ENCODE measurements at regions not wholly inside any gene's neighbourhood (a gene's known extent, or its start where the extent isn't known, plus 50 kb on each side); places are given as distances from the start of the nearest gene placed in this dataset.
A peak's percentile ranks its signal among the peaks of the same experiment; 100 is the strongest.

DNA sequence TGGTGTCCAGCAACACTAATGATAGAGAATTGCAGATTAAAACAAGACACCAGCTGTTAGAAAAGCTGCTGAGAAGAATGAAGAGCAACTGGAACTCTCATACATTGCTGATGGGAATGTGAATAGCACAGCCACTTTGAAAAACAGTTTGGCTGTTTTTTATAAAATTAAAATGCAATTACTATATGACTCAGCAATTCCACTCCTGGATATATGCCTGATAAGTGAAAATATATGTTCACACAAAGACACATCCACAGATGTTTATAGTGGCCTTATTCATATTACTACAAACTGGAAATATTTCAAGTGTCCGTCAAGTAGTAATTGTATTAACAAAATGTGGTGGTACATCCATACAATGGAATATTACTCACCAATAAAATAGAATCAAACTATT, 99.7 kb upstream of the HAO2 start:
- in situ Hi-C loops (cut with HindIII; ENCODE audit: low pct_unique_long_range_greater_than_20kb, low sequenced_read_pairs) (no loop called here), intact Hi-C loops (cut with micrococcal nuclease; ENCODE audit: unreplicated experiment) (no loop called here)
- ChIA-PET CTCF (no interaction called here), POLR2A (no interaction called here)
- no peaks in the 10 kb centered on the region for H3K36me3 ChIP-seq (ENCODE audit: control insufficient read depth, insufficient read depth, low read length)
- no peaks in the 10 kb centered on the region; the same call in 1 of the 2 replicates for H3K27me3 ChIP-seq (ENCODE audit: control insufficient read depth, insufficient read depth, low read length)
- BruUV-seq (replicated peaks): no TSS peak
- DNase-seq (ENCODE audit: low read depth, low spot score): no peak
- H3K9me3 ChIP-seq (ENCODE audit: control insufficient read depth, insufficient read depth, low read depth, low read length): no peaks in the 10 kb centered on the region
- no peaks in the 10 kb centered on the region for H3K4me1 ChIP-seq (ENCODE audit: control insufficient read depth, insufficient read depth, low read length)
- TF ChIP-seq, protein P1, sequence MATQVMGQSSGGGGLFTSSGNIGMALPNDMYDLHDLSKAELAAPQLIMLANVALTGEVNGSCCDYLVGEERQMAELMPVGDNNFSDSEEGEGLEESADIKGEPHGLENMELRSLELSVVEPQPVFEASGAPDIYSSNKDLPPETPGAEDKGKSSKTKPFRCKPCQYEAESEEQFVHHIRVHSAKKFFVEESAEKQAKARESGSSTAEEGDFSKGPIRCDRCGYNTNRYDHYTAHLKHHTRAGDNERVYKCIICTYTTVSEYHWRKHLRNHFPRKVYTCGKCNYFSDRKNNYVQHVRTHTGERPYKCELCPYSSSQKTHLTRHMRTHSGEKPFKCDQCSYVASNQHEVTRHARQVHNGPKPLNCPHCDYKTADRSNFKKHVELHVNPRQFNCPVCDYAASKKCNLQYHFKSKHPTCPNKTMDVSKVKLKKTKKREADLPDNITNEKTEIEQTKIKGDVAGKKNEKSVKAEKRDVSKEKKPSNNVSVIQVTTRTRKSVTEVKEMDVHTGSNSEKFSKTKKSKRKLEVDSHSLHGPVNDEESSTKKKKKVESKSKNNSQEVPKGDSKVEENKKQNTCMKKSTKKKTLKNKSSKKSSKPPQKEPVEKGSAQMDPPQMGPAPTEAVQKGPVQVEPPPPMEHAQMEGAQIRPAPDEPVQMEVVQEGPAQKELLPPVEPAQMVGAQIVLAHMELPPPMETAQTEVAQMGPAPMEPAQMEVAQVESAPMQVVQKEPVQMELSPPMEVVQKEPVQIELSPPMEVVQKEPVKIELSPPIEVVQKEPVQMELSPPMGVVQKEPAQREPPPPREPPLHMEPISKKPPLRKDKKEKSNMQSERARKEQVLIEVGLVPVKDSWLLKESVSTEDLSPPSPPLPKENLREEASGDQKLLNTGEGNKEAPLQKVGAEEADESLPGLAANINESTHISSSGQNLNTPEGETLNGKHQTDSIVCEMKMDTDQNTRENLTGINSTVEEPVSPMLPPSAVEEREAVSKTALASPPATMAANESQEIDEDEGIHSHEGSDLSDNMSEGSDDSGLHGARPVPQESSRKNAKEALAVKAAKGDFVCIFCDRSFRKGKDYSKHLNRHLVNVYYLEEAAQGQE (IDR thresholded peaks at IDR 0.05; ENCODE audit: insufficient read depth in 1 of 2, low read depth in 2 of 2, low read length in 1 of 2): no peak
- no peak overlapping the region for H3K4me3 ChIP-seq (ENCODE audit: low read depth in 2 of 2, low read length in 2 of 2)
- no peak overlapping the region for H3K27ac ChIP-seq (ENCODE audit: low read length)
- ATAC-seq: no peak

- Histone ChIP-seq H3K9me3 (ENCODE audit: control insufficient read depth, insufficient read depth, low read depth, low read length) (no peaks in the 10 kb centered on the region), H3K27ac (ENCODE audit: low read length) (no peak overlapping the region), H3K36me3 (ENCODE audit: control insufficient read depth, insufficient read depth, low read length) (no peaks in the 10 kb centered on the region), H3K4me3 (ENCODE audit: low read depth in 2 of 2, low read length in 2 of 2) (no peak overlapping the region), H3K27me3 (ENCODE audit: control insufficient read depth, insufficient read depth, low read length) (no peaks in the 10 kb centered on the region; the same call in 1 of the 2 replicates), H3K4me1 (ENCODE audit: control insufficient read depth, insufficient read depth, low read length) (no peaks in the 10 kb centered on the region; the same call in 1 of the 2 replicates)
- ChIA-PET POLR2A (interaction anchor here (0.6 kb wide), 1 partner anchor 16 kb away, joined by 3 read pairs; no protein-coding TSS in a partner anchor), CTCF (interaction anchor here (0.6 to 1.2 kb wide), 4 partner anchors 12 to 1074 kb away, joined by 3 to 4 read pairs (median 4); no protein-coding TSS in a partner anchor)
- no peak for TF ChIP-seq SIN3A (IDR thresholded peaks at IDR 0.05; ENCODE audit: borderline replicate concordance, insufficient read depth, low read depth, low read length)
- TF ChIP-seq POLR2AphosphoS5 (IDR thresholded peaks at IDR 0.05; ENCODE audit: low read depth, low read length): no peak
- TF ChIP-seq, protein P1 (IDR thresholded peaks at IDR 0.05; ENCODE audit: insufficient read depth in 1 of 2, low read depth in 2 of 2, low read length in 1 of 2): no peak
- no peak for TF ChIP-seq TCF7L2 (IDR thresholded peaks at IDR 0.05; ENCODE audit: low read depth, low read length)
- TF ChIP-seq CTCF (IDR thresholded peaks at IDR 0.05): peak; percentile 91
- no TSS peak for BruUV-seq (replicated peaks)
- ATAC-seq (peak; percentile 74), DNase-seq (ENCODE audit: low read depth, low spot score) (peak; percentile 57)
- in situ Hi-C loops (cut with HindIII; ENCODE audit: low pct_unique_long_range_greater_than_20kb, low sequenced_read_pairs): no loop called here
- intact Hi-C loops (cut with micrococcal nuclease; ENCODE audit: unreplicated experiment): loop anchor here (5.0 kb wide), 1 partner anchor 92 kb away; the partner anchor contains the start of gene HAO2
Observed at GRCh38 chr1:119275145-119276134, 93.1 kb upstream of the HAO2 start.

Measured in Panc1 (cell line).